GM21717 (cell line): ENCODE measurements at regions not wholly inside any gene's neighbourhood (a gene's known extent, or its start where the extent isn't known, plus 50 kb on each side); places are given as distances from the start of the nearest gene placed in this dataset.

ENCODE experiments used
- ATAC-seq: cut with Tn5 transposase; IDR thresholded peaks from one replicate; pipeline ENCODE4 v1.9.1; 2021; ENCODE audit warnings: mild to moderate bottlenecking, moderate library complexity; ENCODE audit not compliant: unreplicated experiment

DNA sequence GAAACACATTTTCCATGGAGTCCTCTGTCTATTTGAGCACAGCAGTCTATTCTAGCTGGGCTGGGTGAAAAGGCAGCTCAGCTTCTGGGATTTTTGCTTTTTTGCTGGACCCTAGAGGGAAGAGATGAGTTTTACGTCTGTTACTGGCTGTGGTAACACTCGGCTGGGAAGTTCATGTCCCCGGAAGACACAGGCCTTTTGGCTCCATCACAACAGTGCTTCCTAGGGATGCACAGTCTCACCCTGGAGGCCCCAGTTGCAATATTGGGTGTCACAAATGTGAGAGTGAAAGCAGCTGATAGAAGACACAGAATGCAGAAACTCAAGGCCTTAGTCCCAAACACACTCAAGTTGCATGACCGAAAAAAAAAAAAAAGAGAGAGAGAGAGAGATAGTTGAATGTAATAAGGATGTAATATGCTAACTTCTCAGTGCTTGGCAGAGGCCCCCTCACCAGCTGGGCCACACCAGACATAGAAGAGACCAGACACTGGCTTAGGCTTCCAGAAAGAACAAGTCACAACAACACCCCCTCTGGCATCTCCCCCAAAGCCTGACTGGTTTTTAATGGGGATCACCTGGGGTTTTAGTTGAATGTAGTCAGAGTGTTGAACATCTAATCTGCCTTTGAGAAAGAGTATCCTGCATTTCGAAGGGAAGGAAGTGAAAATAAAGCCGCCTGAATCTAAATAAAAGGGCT lies 545.4 kb upstream of the FZD8 start:
- no peak for ATAC-seq

DNA sequence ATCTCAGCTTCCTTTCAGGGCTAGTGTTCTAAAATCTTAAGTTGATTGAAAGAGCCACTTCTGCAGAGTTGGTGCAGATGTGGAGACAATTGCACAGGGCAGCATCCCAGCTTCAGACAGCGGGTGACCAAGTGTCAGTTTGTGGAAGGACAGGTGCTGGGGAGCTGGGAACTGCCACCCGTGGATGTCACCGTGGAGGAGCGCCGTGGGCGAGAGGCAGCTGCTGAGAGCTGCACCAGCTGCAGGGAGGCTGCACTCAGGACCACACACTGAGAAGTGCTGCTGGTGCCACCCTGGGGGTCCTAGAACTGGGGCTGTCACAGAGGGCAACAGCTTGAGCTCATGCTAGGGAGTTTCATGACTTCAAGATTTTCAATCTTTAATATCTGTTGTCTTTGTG lies 543.0 kb upstream of the FZD8 start:
- no peak for ATAC-seq

DNA sequence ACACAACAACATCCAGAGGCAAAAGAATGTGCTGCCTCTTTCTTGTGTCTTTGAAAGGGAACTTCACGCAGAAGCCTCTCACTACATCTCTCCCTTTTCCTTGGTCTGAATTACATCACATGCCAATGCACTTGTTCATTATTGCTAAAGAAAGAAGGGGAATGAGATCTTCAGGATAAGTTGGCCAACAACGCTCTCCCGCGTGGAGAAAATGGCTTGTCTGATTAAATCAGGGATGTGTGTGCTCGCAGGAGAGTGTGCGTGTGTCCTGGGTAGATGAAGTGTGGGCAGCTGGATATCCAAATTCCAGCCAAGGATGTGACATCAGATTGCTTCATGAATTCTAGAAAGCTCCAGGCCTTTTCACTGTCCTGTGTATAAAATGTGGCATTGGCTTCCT lies 541.6 kb upstream of the FZD8 start:
- ATAC-seq = no peak

DNA sequence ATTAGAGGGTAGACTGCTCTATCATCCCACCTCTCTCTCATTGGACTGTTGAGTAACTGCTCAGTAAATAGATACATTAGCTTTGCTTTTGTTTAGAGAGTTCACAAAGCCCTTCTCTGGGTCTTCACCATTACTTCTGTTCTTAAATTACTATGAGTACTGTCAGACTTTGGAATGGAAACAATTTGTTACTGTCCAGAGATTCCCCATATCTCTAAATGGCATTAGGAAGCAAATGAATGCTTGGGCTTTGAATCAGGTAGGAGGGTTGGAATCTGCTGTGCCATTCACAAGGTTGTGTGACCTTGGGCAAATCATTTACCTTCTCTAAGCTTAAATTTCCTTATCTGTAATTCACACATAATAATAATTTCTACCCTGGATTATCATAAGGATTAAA lies 541.0 kb upstream of the FZD8 start:
- no peak for ATAC-seq

DNA sequence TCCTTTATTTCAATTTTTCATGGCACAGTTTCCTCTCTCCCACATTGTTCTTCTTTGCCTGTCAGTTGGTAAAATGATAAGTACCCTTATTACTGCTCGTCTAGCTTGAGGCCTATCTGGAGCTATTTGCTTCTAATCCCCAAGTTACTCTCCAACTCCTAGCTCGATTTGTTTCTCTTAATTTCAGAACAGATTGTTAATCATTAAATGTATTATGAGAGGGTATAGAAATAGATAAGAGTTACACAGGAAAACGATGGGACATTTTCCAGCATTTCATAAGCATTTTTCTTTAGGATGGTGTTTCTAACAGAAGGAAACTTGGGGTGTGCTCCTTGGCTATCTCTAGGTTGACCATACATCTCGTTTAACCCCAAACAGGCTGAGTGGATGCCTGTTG lies 540.5 kb upstream of the FZD8 start:
- no peak for ATAC-seq

DNA sequence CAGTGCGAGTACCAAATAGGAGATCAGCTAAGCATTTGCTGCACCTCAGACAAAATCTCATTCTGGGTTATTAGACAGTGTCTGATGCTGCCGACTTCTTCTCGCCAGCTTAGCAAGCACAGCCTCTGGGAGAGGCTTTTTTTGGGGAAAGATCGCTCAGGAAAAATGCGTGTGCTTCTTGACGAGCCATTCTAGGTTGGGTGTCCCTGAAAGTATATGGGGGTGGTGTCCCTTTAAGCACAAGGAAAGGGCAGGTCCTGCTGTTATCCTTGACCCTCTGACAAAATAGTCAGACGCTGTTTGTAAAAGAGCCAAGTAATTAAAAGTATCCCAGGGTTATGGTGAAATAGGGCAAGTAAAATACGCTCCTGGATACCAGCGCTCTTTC lies 540.1 kb upstream of the FZD8 start:
- no peak for ATAC-seq

DNA sequence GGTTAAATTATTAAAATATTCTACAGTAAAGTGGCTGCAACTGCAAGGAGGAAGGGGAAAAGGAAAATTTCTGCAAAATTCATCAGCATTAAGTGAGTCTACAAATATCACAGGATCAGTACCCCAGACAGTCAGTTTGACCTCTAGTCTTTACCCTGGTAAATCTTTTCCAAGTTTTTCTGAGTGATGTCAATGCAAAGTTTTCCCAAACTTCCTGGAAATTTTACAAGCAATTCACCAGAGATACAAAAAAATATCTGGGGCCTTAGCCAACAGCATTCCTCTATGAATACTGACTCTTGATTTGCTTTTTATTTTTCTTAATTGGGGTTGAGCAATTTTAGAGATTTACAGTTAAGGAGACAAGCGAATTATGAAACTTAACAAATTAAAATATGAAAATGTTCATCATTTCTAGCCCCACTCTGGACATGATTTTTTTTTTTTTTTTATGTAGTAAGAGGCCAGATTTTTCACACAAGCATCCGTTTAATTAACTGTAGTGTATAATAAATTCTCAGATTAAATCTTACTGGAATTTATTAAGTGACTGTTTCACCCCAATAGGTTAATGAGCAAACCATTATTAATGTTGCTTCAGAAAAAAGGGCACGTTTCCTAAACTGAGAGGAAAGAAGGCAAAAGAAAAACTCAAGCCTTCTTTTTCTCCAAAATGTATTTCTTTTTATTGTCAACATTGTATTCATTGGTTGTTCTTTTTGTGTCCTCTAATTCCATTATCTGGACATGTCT lies 539.5 kb upstream of the FZD8 start:
- ATAC-seq = no peak

DNA sequence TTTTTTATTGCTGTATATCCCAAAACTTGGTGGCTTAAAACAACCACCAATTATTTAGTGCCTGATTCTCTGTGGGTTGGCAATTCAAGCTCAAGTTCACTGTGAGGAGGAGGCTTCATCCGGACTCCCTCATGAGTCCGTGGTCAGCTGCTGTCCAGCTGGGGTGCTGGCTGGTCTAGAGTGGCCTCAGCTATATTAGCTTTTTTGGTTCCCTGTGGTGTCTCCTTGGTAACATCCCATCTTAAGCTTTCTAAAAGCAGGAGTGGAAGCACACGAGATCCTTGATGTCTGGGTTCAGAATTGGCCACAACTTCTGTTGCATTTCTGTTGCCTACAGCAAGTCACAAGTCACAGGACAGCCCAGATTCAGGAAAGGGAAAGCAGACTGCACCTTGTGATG lies 536.5 kb upstream of the FZD8 start:
- no peak for ATAC-seq

DNA sequence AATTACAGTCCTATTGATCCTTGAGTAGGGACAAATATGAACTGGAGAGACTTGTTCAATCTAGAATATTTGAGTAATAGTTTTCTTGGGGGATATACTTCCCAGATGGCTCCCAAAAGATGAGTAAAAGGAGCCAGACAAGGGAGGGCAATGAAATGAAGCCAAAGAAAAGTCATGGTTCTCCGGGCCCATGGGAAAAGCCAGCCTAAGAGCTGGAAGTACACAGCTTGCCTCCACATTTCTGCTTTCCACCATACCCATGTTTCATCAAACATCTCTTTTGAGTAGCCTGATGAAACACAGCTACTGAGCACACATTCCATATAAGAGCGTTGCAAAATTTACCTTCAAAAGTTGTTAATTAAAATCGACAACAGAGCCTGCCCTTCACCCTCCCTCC lies 535.0 kb upstream of the FZD8 start:
- no peak for ATAC-seq

DNA sequence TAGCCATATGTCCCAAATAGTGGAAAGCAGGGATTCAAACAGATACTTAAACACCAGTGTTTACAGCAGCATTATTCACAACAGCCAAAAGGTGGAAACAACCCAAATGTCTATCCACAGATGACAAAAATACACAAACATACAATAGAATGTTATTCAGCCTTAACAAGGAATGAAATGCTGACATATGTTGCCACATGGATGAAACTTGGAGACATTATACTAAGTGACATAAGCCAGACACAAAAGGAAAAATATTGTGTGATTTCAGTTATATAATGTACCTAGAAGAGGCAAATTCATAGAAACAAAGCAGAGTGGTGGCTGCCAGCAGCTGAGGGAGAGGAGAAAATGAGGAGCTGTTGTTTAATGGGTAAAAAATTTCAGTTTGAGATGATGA lies 533.9 kb upstream of the FZD8 start:
- ATAC-seq = no peak

DNA sequence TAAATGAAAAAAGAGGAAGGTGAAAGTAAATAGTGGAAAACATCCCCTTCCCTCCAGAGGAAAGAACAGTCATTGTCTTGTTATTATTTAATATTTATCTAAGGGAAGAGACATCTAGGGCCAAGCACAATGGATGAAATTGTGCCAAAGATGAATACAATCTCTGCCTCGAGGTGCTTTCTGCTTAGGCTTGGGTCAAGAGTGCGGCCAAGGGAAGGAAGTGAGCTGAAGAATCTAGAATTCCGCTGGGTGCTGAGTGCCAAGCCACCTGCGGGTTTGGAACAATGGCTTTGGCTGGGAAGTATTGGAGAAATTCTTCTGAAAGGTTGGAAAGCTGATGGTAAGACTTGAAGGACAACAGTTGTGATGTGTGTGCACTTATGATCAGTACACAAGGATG lies 531.3 kb upstream of the FZD8 start:
- ATAC-seq = no peak

DNA sequence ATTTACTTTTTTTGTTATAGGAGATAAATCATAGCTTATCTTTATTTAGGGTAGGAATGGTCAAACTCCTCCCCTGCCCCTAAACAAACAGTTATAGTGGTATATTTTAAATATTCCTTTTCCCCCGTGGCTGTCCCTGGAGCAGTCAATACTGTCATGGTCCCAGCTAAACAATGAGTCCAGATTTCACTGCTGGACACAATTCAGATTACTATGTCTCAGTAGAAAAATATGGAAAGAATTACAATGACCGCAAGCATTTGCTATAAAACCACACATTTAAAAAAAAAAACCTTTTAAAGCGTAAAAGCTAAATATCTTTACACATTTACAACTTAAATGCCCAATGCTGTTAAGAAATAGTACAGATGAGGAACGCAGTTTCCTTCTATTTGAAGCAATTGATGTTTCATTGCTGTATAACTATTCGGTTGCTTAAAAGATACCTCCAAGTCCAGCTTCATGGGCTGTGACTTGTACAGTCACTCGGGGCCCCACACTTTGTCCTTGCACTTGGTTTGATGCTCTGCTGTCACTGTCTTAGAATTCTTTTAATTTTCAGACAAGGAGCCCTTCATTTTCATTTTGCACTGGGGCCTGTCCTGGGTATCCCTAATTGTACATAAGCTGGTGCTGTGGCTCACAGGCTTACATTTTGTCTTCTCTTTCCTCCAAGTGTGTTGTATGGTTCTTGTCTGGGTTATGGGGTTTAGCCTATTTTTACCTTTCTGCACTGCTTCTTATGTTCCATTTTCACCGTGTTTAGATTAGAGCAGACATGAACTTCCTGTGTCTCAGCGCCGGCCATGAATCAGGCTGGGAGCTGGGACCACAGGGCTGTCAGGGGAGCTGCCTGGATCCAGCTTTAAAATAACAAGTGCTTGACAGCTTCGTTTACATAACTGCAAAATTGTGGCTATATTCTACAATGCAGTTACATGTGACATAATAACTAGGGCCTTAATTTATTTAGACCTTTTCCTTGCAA lies 530.2 kb upstream of the FZD8 start:
- ATAC-seq = no peak

DNA sequence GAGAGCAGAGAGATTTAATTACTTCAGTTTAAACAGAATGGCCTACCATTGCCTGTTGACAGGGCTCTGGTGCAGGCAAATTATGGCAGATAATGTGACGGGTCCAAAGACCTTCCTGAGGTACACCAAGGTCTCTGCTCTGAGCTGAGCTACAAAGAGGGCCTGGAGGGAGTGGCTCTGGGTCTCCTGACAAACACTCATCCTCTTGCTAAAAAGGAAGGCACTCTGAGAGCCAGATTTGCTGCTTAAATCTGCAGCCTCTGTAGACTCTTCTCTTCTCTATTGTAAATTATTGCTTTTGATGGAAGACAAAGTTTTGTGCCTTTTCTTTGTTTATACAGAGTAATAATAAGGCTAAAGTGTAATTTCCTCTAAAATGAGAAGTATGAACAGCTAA lies 529.5 kb upstream of the FZD8 start:
- ATAC-seq = no peak

DNA sequence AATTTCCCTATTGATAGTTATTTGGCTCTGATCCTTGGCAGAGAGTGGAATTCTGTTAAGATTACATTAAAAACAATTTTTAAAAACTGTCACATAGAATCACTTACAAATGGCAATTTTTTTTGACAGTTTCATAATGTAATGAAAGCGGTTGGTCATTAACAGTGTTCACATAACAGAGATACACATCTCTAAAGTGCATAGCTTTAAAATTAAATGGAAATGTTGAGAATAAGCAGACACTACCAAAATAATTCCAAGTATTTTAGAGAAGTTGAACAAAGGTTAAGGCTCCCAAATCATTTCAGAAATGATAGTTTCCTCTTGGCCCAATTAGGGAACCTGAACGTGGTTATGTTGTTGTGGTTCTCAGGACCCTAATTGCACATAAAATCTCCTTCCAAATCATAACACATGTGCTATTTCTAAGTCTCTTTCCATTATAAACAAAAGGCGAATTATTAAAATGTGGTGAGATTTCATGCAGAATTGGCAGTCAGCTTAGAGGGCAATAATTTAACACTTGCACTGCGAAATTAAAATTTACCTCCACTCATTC lies 528.9 kb upstream of the FZD8 start:
- ATAC-seq = no peak

DNA sequence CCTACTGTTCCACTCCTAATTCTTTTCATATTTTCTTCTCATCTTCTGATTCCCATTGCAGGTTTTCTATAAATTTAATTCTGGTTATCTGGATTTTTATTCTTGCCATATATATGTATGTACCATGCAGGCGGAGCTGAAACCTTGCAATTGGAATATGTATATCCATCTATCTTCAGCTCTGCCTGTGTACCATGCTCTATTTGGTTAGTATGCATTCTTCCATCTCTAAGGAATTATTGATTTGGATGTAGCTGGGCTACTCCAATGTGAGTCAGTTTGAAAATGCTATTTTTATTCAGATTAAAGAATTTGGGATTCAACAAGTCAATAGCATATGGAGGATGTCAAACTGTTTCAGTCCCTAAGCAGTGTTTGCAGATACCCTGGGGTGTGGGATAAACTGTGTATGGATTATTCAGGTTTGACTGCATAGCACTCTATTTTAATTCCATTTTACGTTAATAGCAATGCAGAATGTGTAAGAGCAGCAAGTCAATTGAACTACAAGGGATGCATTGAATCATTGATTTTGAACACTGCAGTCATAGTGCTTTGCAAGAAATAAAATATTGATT lies 528.1 kb upstream of the FZD8 start:
- ATAC-seq = no peak

DNA sequence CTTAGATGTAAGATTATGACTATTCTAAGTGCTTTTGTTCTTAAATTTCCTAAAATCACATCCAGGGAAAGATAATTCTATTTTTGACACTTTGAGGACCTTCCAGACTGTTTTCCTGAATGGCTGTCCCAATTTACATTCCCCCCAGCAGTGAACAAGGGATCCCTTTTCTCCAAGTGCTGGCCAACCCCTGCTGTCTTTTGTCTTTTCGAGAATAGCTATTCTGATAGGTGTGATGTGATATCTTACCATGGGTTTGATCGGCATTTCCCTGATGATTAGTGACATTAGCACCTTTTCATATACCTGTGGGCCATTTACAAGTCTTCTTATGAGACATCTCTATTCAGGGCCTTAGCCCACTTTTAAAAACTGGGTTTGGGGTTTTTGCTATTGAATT lies 526.7 kb upstream of the FZD8 start:
- ATAC-seq = no peak

DNA sequence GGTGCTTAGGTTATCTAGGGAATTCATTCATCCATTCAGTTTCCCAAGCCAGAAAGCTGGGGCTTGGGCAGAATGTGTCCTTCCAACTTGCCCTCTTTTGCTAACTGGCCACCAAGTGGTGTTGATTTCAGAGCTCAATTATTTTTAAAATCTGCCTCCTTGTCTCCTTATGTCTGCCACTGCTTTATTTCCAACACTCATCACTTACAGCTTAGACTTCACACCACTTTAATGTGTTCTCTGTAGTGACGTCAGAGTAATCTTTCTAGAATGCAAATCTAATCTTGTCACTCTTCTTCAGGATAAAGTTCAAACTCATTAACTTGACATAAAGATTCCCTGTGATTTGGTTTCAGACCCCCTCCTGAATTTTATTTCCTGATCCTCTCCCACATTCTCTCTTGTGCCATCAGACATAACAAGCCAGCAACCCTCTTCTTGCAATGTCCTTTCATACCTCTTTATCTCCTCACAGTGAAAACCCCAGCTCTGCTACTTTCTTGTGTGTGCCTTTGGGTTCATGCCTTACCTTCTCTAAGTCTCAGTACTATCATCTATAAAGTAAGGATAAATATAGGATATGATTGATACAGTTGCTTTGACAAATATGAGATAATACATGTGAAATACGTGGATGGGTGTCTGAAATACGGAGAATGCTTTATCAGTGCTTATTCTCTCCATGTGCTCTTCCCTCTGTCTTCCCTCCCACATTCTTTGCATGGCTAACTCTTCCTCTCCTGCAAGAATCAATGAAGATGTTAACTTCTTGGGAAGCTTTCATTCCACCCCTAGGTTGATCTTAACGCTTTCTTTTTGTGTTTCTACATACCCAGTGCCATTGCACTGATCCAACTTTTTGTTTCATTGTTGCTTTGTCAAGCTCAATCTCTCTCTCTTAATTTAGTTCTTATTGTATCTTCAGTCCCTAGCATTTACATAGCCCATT lies 522.7 kb upstream of the FZD8 start:
- no peak for ATAC-seq

DNA sequence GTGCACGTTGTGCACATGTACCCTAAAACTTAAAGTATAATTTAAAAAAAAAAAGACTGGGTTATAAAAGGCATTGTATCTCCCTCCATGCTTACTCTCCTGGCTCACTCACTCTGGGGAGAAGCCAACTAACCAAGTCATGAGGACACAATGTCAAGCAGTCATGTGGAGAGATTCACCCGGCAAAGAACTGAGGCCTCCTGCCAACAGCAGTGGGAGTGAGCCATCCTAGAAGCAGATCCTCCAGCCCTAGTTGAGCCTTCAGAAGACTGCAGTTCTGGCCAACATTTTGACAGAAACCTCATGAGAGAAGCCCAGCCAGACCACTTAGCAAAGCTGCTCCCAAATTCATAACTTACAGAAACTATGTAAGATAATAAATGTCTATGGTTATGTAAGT lies 521.7 kb upstream of the FZD8 start:
- ATAC-seq = no peak

DNA sequence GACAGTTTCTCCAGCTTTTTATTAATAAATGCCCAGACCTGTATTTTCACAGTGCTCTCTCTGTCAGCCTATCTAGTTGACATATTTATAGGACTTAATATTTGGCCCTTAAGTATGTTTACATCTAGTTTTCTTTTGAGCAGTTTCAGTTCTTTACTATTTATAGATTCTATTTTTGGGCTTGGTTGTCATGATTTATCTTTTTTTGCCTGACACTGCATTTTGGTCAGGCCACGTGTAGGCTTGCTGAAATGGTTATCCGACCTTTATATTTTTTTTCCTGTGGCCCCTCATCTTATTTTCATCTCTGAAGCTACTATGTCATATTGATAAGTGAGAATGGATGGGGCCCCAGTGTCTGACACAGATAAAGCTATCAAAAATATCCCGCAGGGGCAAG lies 515.4 kb upstream of the FZD8 start:
- no peak for ATAC-seq

DNA sequence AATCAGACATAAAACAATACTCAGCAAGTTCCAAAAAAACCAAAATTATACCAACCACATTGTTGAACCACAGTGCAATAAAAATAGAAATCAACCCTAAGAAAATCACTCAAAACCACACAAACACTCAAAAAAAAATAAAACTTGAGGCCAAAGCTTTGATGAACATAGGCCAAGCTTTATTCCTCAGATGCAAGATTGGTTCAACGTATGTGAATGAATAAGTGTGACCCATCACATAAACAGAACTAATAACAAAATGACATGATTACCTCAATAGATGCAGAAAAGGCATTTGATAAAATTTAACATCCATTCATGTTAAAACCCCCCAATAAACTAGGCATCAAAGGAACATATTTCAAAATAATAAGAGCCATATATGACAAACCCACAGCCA lies 506.1 kb upstream of the FZD8 start:
- no peak for ATAC-seq
